HEK293 (cell line): ENCODE measurements at regions not wholly inside any gene's neighbourhood (a gene's known extent, or its start where the extent isn't known, plus 50 kb on each side); places are given as distances from the start of the nearest gene placed in this dataset.

Source experiments
- CTCF ChIA-PET: fragments of 350-600 bp; formaldehyde crosslinking; extraction: SDS; loops from one replicate; lab custom pipeline; 2021; ENCODE audit warnings: antibody characterized with exemption; lab: Yijun Ruan, JAX
- POLR2A ChIA-PET: fragments of 300-600 bp; formaldehyde crosslinking; extraction: SDS; loops from one replicate; lab custom pipeline; 2020; ENCODE audit warnings: antibody characterized with exemption, inconsistent platforms; lab: Yijun Ruan, JAX
- H3K27ac ChIP-seq: fragments of 200-500 bp; sonication (Bioruptor generic); 2 replicates; pipeline ENCODE4 v1.5.1; 2014; ENCODE audit warnings: low read depth, low read length, control low read depth, inconsistent platforms; ENCODE audit errors: extremely low read depth
- H3K36me3 ChIP-seq, 2 experiments: fragments of 200-500 bp in 1 of 2; sonication (Bioruptor generic) in 1 of 2; 1 replicate in 1 of 2; 2 replicates in 1 of 2; pipeline ENCODE4 v1.5.1; 2014 to 2017; ENCODE audit warnings: inconsistent platforms in 2 of 2, low read length in 2 of 2; ENCODE audit not compliant: control insufficient read depth in 2 of 2, insufficient read depth in 1 of 2
- H3K4me1 ChIP-seq: fragments of 200-500 bp; sonication (Bioruptor generic); 2 replicates; pipeline ENCODE4 v1.5.1; 2014; ENCODE audit warnings: mild to moderate bottlenecking, low read length, inconsistent platforms; ENCODE audit not compliant: control insufficient read depth, insufficient read depth
- H3K4me3 ChIP-seq: 2 replicates; pipeline ENCODE4 v1.5.1; 2011; ENCODE audit warnings: low read depth, mild to moderate bottlenecking, control low read depth, low read length, moderate library complexity
- H3K9me3 ChIP-seq: fragments of 200-500 bp; sonication (Bioruptor generic); 2 replicates; pipeline ENCODE4 v1.5.1; 2014; ENCODE audit warnings: low read depth, low read length, inconsistent platforms; ENCODE audit not compliant: control insufficient read depth, insufficient read depth
- FEZF1 ChIP-seq: fragments of 450-650 bp; formaldehyde crosslinking; IDR thresholded peaks from 2 replicates; pipeline ENCODE4 v1.5.1; 2016; ENCODE audit warnings: missing biosample characterization, missing genetic modification characterization
- IKZF3 ChIP-seq: fragments of 450-650 bp; IDR thresholded peaks from 2 replicates; pipeline ENCODE4 v1.5.0; 2018; ENCODE audit warnings: missing biosample characterization, mild to moderate bottlenecking, missing genetic modification characterization, moderate library complexity
- OSR2 ChIP-seq: fragments of 450-650 bp; formaldehyde crosslinking; IDR thresholded peaks from 2 replicates; pipeline ENCODE4 v1.5.1; 2016; ENCODE audit warnings: missing biosample characterization, missing genetic modification characterization
- WT1 ChIP-seq: fragments of 450-650 bp; formaldehyde crosslinking; IDR thresholded peaks from 2 replicates; pipeline ENCODE4 v1.5.1; 2016; ENCODE audit warnings: missing biosample characterization, missing genetic modification characterization
- ZBTB1 ChIP-seq: fragments of 450-650 bp; formaldehyde crosslinking; IDR thresholded peaks from 2 replicates; pipeline ENCODE4 v1.5.1; 2016; ENCODE audit warnings: missing biosample characterization, missing genetic modification characterization
- ZBTB20 ChIP-seq: fragments of 450-650 bp; formaldehyde crosslinking; IDR thresholded peaks from 2 replicates; pipeline ENCODE4 v1.5.1; 2016; ENCODE audit warnings: missing biosample characterization, missing genetic modification characterization
- ZNF112 ChIP-seq: fragments of 450-650 bp; formaldehyde crosslinking; IDR thresholded peaks from 2 replicates; pipeline ENCODE4 v1.5.0; 2017; ENCODE audit warnings: missing biosample characterization, missing genetic modification characterization
- ZNF157 ChIP-seq: fragments of 450-650 bp; formaldehyde crosslinking; IDR thresholded peaks from 2 replicates; pipeline ENCODE4 v1.5.1; 2016; ENCODE audit warnings: missing biosample characterization, missing genetic modification characterization
- ZNF2 ChIP-seq: fragments of 450-650 bp; formaldehyde crosslinking; IDR thresholded peaks from 2 replicates; pipeline ENCODE4 v1.5.1; 2016; ENCODE audit warnings: missing biosample characterization, missing genetic modification characterization
- ZNF23 ChIP-seq: fragments of 450-650 bp; formaldehyde crosslinking; IDR thresholded peaks from 2 replicates; pipeline ENCODE4 v1.5.1; 2016; ENCODE audit warnings: missing biosample characterization, missing genetic modification characterization, borderline replicate concordance
- ZNF335 ChIP-seq: fragments of 450-650 bp; formaldehyde crosslinking; conservative IDR thresholded peaks from 2 replicates; pipeline ENCODE4 v1.5.1; 2016; ENCODE audit warnings: missing biosample characterization, missing genetic modification characterization
- ZNF571 ChIP-seq: fragments of 450-650 bp; formaldehyde crosslinking; IDR thresholded peaks from 2 replicates; pipeline ENCODE4 v1.5.0; 2017; ENCODE audit warnings: missing biosample characterization, missing genetic modification characterization
- ZNF626 ChIP-seq: fragments of 450-650 bp; sonication (Bioruptor Pico); formaldehyde crosslinking; IDR thresholded peaks from 2 replicates; pipeline ENCODE4 v1.5.1; 2018; ENCODE audit warnings: missing biosample characterization, missing genetic modification characterization, inconsistent platforms
- ZNF747 ChIP-seq: fragments of 450-650 bp; formaldehyde crosslinking; IDR thresholded peaks from 2 replicates; pipeline ENCODE4 v1.5.1; 2016; ENCODE audit warnings: missing biosample characterization, missing genetic modification characterization
- TF ChIP-seq, protein P1 (sequence below): fragments of 450-650 bp; formaldehyde crosslinking; IDR thresholded peaks from 2 replicates; pipeline ENCODE4 v1.5.1; 2016; ENCODE audit warnings: missing biosample characterization, missing genetic modification characterization
- TF ChIP-seq, protein P2 (sequence below): fragments of 450-650 bp; formaldehyde crosslinking; IDR thresholded peaks from 2 replicates; pipeline ENCODE4 v1.5.1; 2016; ENCODE audit warnings: missing biosample characterization, missing genetic modification characterization
- TF ChIP-seq, protein P3 (sequence below): fragments of 450-650 bp; formaldehyde crosslinking; IDR thresholded peaks from 2 replicates; pipeline ENCODE4 v1.5.1; 2017; ENCODE audit warnings: missing biosample characterization, missing genetic modification characterization
- TF ChIP-seq, protein P4 (sequence below): fragments of 450-650 bp; formaldehyde crosslinking; IDR thresholded peaks from 2 replicates; pipeline ENCODE4 v1.5.1; 2016; ENCODE audit warnings: missing biosample characterization, missing genetic modification characterization
- TF ChIP-seq, protein P5 (sequence below): fragments of 450-650 bp; formaldehyde crosslinking; conservative IDR thresholded peaks from 2 replicates; pipeline ENCODE4 v1.5.1; 2016; ENCODE audit warnings: low read depth, missing biosample characterization, missing genetic modification characterization
- TF ChIP-seq, protein P6 (sequence below): fragments of 450-650 bp; formaldehyde crosslinking; IDR thresholded peaks from 2 replicates; pipeline ENCODE4 v1.5.1; 2016; ENCODE audit warnings: missing biosample characterization, missing genetic modification characterization

DNA sequence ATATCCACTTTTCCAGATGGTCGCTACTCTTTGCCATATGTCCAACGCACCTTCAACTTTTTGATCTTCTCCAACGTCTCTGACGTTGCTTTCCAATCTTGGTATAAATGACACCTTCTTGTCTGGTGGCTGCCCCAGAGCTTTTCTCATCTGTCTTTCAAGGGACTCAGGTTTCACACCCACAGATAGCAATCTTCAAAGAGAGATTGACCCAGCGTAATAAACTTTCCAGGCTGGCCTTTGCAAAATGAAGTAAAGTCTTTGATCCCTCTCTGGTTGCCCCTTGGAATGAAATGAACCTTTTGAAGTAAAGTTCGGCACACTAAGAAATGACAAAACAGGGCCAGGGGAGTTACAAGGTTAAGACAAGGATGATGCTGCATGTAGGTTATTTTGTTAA lies 138.4 kb upstream of the BDNF start:
- CTCF ChIA-PET = interaction anchor here (0.6 to 1.2 kb wide), 4 partner anchors 24 to 1059 kb away, joined by 3 to 5 read pairs (median 4); no protein-coding TSS in a partner anchor

More for the DNA sequence above, 138.4 kb upstream of the BDNF start:
- no peaks in the 10 kb centered on the region for H3K36me3 ChIP-seq
- H3K4me1 ChIP-seq = no peaks in the 10 kb centered on the region
- H3K4me3 ChIP-seq = no peak overlapping the region
- H3K9me3 ChIP-seq = no peaks in the 10 kb centered on the region
- no peak overlapping the region for H3K27ac ChIP-seq
- TF ChIP-seq ZNF571 (tag by site-specific recombination) (no peak), OSR2 (tag by site-specific recombination) (no peak), ZNF626 (tag by site-specific recombination) (no peak), ZNF112 (no peak), ZNF747 (no peak), ZNF335 (tag by site-specific recombination) (no peak), ZNF157 (no peak), ZBTB1 (no peak), WT1 (tag by site-specific recombination) (no peak), ZNF23 (tag by site-specific recombination) (no peak), ZBTB20 (tag by site-specific recombination) (no peak), IKZF3 (tag by site-specific recombination) (no peak), ZNF2 (tag by site-specific recombination) (no peak), FEZF1 (tag by site-specific recombination) (no peak)
- TF ChIP-seq, protein P1, sequence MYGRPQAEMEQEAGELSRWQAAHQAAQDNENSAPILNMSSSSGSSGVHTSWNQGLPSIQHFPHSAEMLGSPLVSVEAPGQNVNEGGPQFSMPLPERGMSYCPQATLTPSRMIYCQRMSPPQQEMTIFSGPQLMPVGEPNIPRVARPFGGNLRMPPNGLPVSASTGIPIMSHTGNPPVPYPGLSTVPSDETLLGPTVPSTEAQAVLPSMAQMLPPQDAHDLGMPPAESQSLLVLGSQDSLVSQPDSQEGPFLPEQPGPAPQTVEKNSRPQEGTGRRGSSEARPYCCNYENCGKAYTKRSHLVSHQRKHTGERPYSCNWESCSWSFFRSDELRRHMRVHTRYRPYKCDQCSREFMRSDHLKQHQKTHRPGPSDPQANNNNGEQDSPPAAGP (tag by site-specific recombination) = no peak
- TF ChIP-seq, protein P2, sequence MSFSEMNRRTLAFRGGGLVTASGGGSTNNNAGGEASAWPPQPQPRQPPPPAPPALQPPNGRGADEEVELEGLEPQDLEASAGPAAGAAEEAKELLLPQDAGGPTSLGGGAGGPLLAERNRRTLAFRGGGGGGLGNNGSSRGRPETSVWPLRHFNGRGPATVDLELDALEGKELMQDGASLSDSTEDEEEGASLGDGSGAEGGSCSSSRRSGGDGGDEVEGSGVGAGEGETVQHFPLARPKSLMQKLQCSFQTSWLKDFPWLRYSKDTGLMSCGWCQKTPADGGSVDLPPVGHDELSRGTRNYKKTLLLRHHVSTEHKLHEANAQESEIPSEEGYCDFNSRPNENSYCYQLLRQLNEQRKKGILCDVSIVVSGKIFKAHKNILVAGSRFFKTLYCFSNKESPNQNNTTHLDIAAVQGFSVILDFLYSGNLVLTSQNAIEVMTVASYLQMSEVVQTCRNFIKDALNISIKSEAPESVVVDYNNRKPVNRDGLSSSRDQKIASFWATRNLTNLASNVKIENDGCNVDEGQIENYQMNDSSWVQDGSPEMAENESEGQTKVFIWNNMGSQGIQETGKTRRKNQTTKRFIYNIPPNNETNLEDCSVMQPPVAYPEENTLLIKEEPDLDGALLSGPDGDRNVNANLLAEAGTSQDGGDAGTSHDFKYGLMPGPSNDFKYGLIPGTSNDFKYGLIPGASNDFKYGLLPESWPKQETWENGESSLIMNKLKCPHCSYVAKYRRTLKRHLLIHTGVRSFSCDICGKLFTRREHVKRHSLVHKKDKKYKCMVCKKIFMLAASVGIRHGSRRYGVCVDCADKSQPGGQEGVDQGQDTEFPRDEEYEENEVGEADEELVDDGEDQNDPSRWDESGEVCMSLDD (tag by site-specific recombination) = no peak
- TF ChIP-seq, protein P3, sequence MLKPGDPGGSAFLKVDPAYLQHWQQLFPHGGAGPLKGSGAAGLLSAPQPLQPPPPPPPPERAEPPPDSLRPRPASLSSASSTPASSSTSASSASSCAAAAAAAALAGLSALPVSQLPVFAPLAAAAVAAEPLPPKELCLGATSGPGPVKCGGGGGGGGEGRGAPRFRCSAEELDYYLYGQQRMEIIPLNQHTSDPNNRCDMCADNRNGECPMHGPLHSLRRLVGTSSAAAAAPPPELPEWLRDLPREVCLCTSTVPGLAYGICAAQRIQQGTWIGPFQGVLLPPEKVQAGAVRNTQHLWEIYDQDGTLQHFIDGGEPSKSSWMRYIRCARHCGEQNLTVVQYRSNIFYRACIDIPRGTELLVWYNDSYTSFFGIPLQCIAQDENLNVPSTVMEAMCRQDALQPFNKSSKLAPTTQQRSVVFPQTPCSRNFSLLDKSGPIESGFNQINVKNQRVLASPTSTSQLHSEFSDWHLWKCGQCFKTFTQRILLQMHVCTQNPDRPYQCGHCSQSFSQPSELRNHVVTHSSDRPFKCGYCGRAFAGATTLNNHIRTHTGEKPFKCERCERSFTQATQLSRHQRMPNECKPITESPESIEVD = no peak
- TF ChIP-seq, protein P4, sequence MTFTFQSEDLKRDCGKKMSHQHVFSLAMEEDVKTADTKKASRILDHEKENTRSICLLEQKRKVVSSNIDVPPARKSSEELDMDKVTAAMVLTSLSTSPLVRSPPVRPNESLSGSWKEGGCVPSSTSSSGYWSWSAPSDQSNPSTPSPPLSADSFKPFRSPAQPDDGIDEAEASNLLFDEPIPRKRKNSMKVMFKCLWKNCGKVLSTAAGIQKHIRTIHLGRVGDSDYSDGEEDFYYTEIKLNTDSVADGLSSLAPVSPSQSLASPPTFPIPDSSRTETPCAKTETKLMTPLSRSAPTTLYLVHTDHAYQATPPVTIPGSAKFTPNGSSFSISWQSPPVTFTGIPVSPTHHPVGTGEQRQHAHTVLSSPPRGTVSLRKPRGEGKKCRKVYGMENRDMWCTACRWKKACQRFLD (tag by site-specific recombination) = no peak
- TF ChIP-seq, protein P5, sequence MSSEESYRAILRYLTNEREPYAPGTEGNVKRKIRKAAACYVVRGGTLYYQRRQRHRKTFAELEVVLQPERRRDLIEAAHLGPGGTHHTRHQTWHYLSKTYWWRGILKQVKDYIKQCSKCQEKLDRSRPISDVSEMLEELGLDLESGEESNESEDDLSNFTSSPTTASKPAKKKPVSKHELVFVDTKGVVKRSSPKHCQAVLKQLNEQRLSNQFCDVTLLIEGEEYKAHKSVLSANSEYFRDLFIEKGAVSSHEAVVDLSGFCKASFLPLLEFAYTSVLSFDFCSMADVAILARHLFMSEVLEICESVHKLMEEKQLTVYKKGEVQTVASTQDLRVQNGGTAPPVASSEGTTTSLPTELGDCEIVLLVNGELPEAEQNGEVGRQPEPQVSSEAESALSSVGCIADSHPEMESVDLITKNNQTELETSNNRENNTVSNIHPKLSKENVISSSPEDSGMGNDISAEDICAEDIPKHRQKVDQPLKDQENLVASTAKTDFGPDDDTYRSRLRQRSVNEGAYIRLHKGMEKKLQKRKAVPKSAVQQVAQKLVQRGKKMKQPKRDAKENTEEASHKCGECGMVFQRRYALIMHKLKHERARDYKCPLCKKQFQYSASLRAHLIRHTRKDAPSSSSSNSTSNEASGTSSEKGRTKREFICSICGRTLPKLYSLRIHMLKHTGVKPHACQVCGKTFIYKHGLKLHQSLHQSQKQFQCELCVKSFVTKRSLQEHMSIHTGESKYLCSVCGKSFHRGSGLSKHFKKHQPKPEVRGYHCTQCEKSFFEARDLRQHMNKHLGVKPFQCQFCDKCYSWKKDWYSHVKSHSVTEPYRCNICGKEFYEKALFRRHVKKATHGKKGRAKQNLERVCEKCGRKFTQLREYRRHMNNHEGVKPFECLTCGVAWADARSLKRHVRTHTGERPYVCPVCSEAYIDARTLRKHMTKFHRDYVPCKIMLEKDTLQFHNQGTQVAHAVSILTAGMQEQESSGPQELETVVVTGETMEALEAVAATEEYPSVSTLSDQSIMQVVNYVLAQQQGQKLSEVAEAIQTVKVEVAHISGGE (tag by site-specific recombination) = no peak
- TF ChIP-seq, protein P6, sequence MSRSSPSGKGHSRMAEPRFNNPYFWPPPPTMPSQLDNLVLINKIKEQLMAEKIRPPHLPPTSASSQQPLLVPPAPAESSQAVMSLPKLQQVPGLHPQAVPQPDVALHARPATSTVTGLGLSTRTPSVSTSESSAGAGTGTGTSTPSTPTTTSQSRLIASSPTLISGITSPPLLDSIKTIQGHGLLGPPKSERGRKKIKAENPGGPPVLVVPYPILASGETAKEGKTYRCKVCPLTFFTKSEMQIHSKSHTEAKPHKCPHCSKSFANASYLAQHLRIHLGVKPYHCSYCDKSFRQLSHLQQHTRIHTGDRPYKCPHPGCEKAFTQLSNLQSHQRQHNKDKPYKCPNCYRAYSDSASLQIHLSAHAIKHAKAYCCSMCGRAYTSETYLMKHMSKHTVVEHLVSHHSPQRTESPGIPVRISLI = no peak
- POLR2A ChIA-PET = no interaction called here
